NCI-H1694 (cell line): ENCODE measurements at regions not wholly inside any gene's neighbourhood (a gene's known extent, or its start where the extent isn't known, plus 50 kb on each side); places are given as distances from the start of the nearest gene placed in this dataset.
"Not testable (repeated sequence)": the region's sequence is repeated elsewhere in the genome, so short reads cannot be mapped to it uniquely, and the experiment has no call there.

ENCODE experiments used
- DNase-seq: peaks from one replicate; lab custom pipeline; 2025; lab: John Stamatoyannopoulos, UW

GRCh38 chr2:145752091-145752806, 1232.3 kb upstream of the ZEB2 start:
- DNase-seq: peak; percentile 23

GRCh38 chr2:145751629-145752028, 1231.7 kb upstream of the ZEB2 start:
- DNase-seq: no peak

- DNase-seq: no peak
These were observed 1231.2 kb upstream of the ZEB2 start for GRCh38 chr2:145751155-145751554.

- no peak for DNase-seq
These were observed 1230.7 kb upstream of the ZEB2 start for GRCh38 chr2:145750612-145751011.

- DNase-seq: no peak
These were observed 1230.2 kb upstream of the ZEB2 start for GRCh38 chr2:145750144-145750543.

GRCh38 chr2:145749556-145749955, 1229.6 kb upstream of the ZEB2 start:
- no peak for DNase-seq

GRCh38 chr2:145748927-145749326, 1229.0 kb upstream of the ZEB2 start:
- no peak for DNase-seq

- no peak for DNase-seq
These were observed 1227.8 kb upstream of the ZEB2 start for GRCh38 chr2:145747715-145748114.

- not testable (repeated sequence) for DNase-seq
These were observed 1225.4 kb upstream of the ZEB2 start for GRCh38 chr2:145745387-145745721.

- DNase-seq: no peak
These were observed 1224.8 kb upstream of the ZEB2 start for GRCh38 chr2:145744541-145745386.

GRCh38 chr2:145743011-145743410, 1223.1 kb upstream of the ZEB2 start:
- no peak for DNase-seq

GRCh38 chr2:145741636-145742035, 1221.7 kb upstream of the ZEB2 start:
- DNase-seq: no peak

- DNase-seq: no peak
These were observed 1221.3 kb upstream of the ZEB2 start for GRCh38 chr2:145741181-145741580.

- no peak for DNase-seq
These were observed 1220.4 kb upstream of the ZEB2 start for GRCh38 chr2:145740302-145740701.

- DNase-seq: no peak
These were observed 1219.8 kb upstream of the ZEB2 start for GRCh38 chr2:145739681-145740080.

GRCh38 chr2:145736871-145737270, 1217.0 kb upstream of the ZEB2 start:
- no peak for DNase-seq

- DNase-seq: no peak
These were observed 1211.5 kb upstream of the ZEB2 start for GRCh38 chr2:145731467-145731866.

- peak; percentile 5 for DNase-seq
These were observed 1210.3 kb upstream of the ZEB2 start for GRCh38 chr2:145729993-145730770.

GRCh38 chr2:145729481-145729880, 1209.6 kb upstream of the ZEB2 start:
- no peak for DNase-seq

- DNase-seq: no peak
These were observed 1208.6 kb upstream of the ZEB2 start for GRCh38 chr2:145728511-145728910.

GRCh38 chr2:145725876-145726275, 1206.0 kb upstream of the ZEB2 start:
- DNase-seq: no peak

GRCh38 chr2:145724311-145724898, 1204.5 kb upstream of the ZEB2 start:
- no peak for DNase-seq
